ENCODE measurements at regions not wholly inside any gene's neighbourhood (a gene's known extent, or its start where the extent isn't known, plus 50 kb on each side); places are given as distances from the start of the nearest gene placed in this dataset.

DNA sequence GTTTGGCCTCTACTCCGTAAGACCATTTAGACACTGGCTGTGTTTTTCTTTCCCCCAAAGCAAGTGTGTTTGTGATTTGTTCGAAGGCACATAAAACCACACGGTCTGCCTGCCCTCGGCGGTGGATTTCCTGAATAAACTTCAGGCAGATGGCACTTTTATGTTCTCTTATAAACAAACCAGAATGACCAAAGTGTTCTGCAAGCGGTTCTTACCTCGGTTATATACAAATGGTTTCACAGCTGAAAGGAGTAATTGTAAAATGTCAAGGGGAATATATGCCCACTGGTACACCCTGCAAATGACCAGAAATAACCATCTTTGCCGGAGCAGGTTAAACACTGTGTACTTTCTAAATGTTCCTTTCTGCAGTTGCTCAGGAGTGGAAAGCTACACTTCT, 1475.8 kb upstream of the TMEM132C start:
- no peak overlapping the region for H3K27ac ChIP-seq
- TF ChIP-seq ZFX (IDR thresholded peaks at IDR 0.05) (no peak), CTCF (conservative IDR thresholded peaks at IDR 0.05) (no peak)

- TF ChIP-seq CTCF (conservative IDR thresholded peaks at IDR 0.05) = no peak
- TF ChIP-seq ZFX (IDR thresholded peaks at IDR 0.05) = no peak
Observed at GRCh38 chr12:126792411-126792810, 1474.6 kb upstream of the TMEM132C start.

GRCh38 chr12:126797525-126797924, 1469.4 kb upstream of the TMEM132C start:
- TF ChIP-seq ZFX (IDR thresholded peaks at IDR 0.05) (no peak), CTCF (conservative IDR thresholded peaks at IDR 0.05) (no peak)
- H3K27ac ChIP-seq = no peak overlapping the region

More at GRCh38 chr12:126792411-126792810, 1474.6 kb upstream of the TMEM132C start:
- no peak overlapping the region for H3K27ac ChIP-seq

DNA sequence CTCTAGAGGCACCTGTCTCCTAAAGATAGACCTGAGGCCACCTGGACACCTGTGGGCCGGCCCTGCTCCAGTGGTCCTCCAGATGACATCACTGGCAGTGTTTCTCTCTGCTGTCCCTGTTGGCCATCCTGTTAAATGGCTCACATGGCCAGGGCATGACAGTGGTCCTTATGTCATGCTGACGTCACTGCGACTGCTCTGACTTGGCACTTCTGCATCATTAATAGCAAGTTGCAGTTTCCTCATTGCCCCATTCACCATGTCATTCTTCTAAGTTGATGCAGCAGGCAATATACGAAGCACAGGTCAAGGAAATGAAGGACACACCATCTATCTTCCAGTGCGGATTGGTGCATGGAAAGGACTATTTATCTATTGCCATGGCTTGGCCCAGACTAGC, 1468.5 kb upstream of the TMEM132C start:
- no peak overlapping the region for H3K27ac ChIP-seq
- TF ChIP-seq CTCF (conservative IDR thresholded peaks at IDR 0.05) (no peak), ZFX (IDR thresholded peaks at IDR 0.05) (no peak)

GRCh38 chr12:126807312-126807865, 1459.6 kb upstream of the TMEM132C start:
- TF ChIP-seq CTCF (conservative IDR thresholded peaks at IDR 0.05) (no peak), ZFX (IDR thresholded peaks at IDR 0.05) (no peak)
- no peak overlapping the region for H3K27ac ChIP-seq

- H3K27ac ChIP-seq = no peak overlapping the region
- TF ChIP-seq CTCF (conservative IDR thresholded peaks at IDR 0.05) = no peak
Observed at GRCh38 chr12:126811391-126811790, 1455.6 kb upstream of the TMEM132C start.

- TF ChIP-seq ZFX (IDR thresholded peaks at IDR 0.05) (no peak), CTCF (conservative IDR thresholded peaks at IDR 0.05) (no peak)
- no peak overlapping the region for H3K27ac ChIP-seq
Observed at GRCh38 chr12:126819554-126819953, 1447.4 kb upstream of the TMEM132C start.
